IMR-90 (cell line): ENCODE measurements at regions not wholly inside any gene's neighbourhood (a gene's known extent, or its start where the extent isn't known, plus 50 kb on each side); places are given as distances from the start of the nearest gene placed in this dataset.

Experiments used
- CEBPB ChIP-seq: IDR thresholded peaks from 2 replicates; pipeline ENCODE4 v1.6.1; 2012; ENCODE audit warnings: low read depth, low read length, improper control_type of control experiment
- ELK1 ChIP-seq: fragments of 150-350 bp; IDR thresholded peaks from 2 replicates; pipeline ENCODE4 v1.6.1; 2016; ENCODE audit warnings: low read depth, mild to moderate bottlenecking, low read length, moderate library complexity, borderline replicate concordance
- MAFK ChIP-seq: IDR thresholded peaks from 2 replicates; pipeline ENCODE4 v1.6.1; 2012; ENCODE audit warnings: low read depth, low read length, improper control_type of control experiment
- MAZ ChIP-seq: IDR thresholded peaks from 2 replicates; pipeline ENCODE4 v1.6.1; 2012; ENCODE audit warnings: low read depth, mild to moderate bottlenecking, low read length, improper control_type of control experiment, moderate library complexity, borderline replicate concordance
- POLR2A ChIP-seq: IDR thresholded peaks from 2 replicates; pipeline ENCODE4 v1.6.1; 2012; ENCODE audit warnings: mild to moderate bottlenecking, low read depth, low read length
- RAD21 ChIP-seq: IDR thresholded peaks from 2 replicates; pipeline ENCODE4 v1.6.1; 2012; ENCODE audit warnings: low read length, improper control_type of control experiment
- RFX5 ChIP-seq: IDR thresholded peaks from 2 replicates; pipeline ENCODE4 v1.8.0; 2012; ENCODE audit warnings: low read depth, mild to moderate bottlenecking, low read length, moderate library complexity
- SMC3 ChIP-seq: fragments of 150-350 bp; IDR thresholded peaks from 2 replicates; pipeline ENCODE4 v1.6.1; 2016; ENCODE audit warnings: low read depth, mild to moderate bottlenecking, antibody characterized with exemption, low read length, moderate library complexity
- USF2 ChIP-seq: fragments of 150-350 bp; IDR thresholded peaks from 2 replicates; pipeline ENCODE4 v1.6.1; 2017; ENCODE audit warnings: mild to moderate bottlenecking, antibody characterized with exemption, low read length, low read depth
- TF ChIP-seq, protein P1 (sequence below): conservative IDR thresholded peaks from 2 replicates; pipeline ENCODE4 v1.5.1; 2012; ENCODE audit warnings: mild to moderate bottlenecking, low read depth, low read length, improper control_type of control experiment

- TF ChIP-seq, protein P1, sequence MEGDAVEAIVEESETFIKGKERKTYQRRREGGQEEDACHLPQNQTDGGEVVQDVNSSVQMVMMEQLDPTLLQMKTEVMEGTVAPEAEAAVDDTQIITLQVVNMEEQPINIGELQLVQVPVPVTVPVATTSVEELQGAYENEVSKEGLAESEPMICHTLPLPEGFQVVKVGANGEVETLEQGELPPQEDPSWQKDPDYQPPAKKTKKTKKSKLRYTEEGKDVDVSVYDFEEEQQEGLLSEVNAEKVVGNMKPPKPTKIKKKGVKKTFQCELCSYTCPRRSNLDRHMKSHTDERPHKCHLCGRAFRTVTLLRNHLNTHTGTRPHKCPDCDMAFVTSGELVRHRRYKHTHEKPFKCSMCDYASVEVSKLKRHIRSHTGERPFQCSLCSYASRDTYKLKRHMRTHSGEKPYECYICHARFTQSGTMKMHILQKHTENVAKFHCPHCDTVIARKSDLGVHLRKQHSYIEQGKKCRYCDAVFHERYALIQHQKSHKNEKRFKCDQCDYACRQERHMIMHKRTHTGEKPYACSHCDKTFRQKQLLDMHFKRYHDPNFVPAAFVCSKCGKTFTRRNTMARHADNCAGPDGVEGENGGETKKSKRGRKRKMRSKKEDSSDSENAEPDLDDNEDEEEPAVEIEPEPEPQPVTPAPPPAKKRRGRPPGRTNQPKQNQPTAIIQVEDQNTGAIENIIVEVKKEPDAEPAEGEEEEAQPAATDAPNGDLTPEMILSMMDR, result no peak
- TF ChIP-seq RAD21 (no peak), MAZ (no peak), CEBPB (no peak), POLR2A (no peak), ELK1 (no peak), USF2 (no peak), SMC3 (no peak), MAFK (no peak), RFX5 (no peak)
These were observed 71.5 kb upstream of the BMP2 start for GRCh38 chr20:6696001-6696400.
